Chondrocyte (in vitro differentiated cells): ENCODE measurements at regions not wholly inside any gene's neighbourhood (a gene's known extent, or its start where the extent isn't known, plus 50 kb on each side); places are given as distances from the start of the nearest gene placed in this dataset.

Experiments used
- DNase-seq: peaks from one replicate; pipeline ENCODE4 v3.0.0; 2021; ENCODE audit warnings: mixed read lengths, low spot score
- H3K27ac Mint-ChIP-seq: one replicate; pipeline ENCODE4 v1.8.0; 2021; ENCODE audit warnings: mild to moderate bottlenecking, moderate library complexity, mixed read lengths; ENCODE audit not compliant: unreplicated experiment
- H3K27me3 Mint-ChIP-seq: 2 replicates; pipeline ENCODE4 v1.8.0; 2021; ENCODE audit warnings: low read depth, mixed read lengths
- H3K36me3 Mint-ChIP-seq: 2 replicates; pipeline ENCODE4 v1.8.0; 2021; ENCODE audit warnings: low read depth, mixed read lengths
- H3K4me1 Mint-ChIP-seq: 2 replicates; pipeline ENCODE4 v1.8.0; 2021; ENCODE audit warnings: low read depth, mild to moderate bottlenecking, mixed read lengths
- H3K4me3 Mint-ChIP-seq: one replicate; pipeline ENCODE4 v1.8.0; 2021; ENCODE audit warnings: mild to moderate bottlenecking, moderate library complexity, mixed read lengths; ENCODE audit not compliant: unreplicated experiment
- H3K9me3 Mint-ChIP-seq: 2 replicates; pipeline ENCODE4 v1.8.0; 2021; ENCODE audit warnings: low read depth, mixed read lengths
- CTCF ChIP-seq: fragments of 200-600 bp; sonication (generic); IDR thresholded peaks from 2 replicates; pipeline ENCODE4 v1.5.0; 2021; ENCODE audit warnings: antibody characterized with exemption, mild to moderate bottlenecking, moderate library complexity

- Mint-ChIP-seq H3K4me1 (no peaks in the 10 kb centered on the region), H3K27ac (no peak overlapping the region), H3K9me3 (peaks cover 17% of the 10 kb centered on the region), H3K36me3 (no peaks in the 10 kb centered on the region), H3K4me3 (no peak overlapping the region), H3K27me3 (peaks cover 30% of the 10 kb centered on the region)
- no peak for TF ChIP-seq CTCF
- no peak for DNase-seq
Observed at GRCh38 chr22:49323751-49324415, 503.8 kb downstream of the BRD1 start.

GRCh38 chr22:49322861-49323622 lies 504.6 kb downstream of the BRD1 start:
- H3K27me3 Mint-ChIP-seq, result peaks cover 33% of the 10 kb centered on the region
- DNase-seq, result no peak
- H3K27ac Mint-ChIP-seq, result no peak overlapping the region
- H3K4me3 Mint-ChIP-seq, result no peak overlapping the region
- no peaks in the 10 kb centered on the region for H3K4me1 Mint-ChIP-seq
- H3K9me3 Mint-ChIP-seq, result peaks cover 12% of the 10 kb centered on the region
- TF ChIP-seq CTCF, result no peak
- no peaks in the 10 kb centered on the region for H3K36me3 Mint-ChIP-seq

GRCh38 chr22:49322231-49322630 lies 505.4 kb downstream of the BRD1 start:
- Mint-ChIP-seq H3K36me3 (no peaks in the 10 kb centered on the region), H3K4me3 (no peak overlapping the region), H3K9me3 (peaks cover 9% of the 10 kb centered on the region), H3K4me1 (no peaks in the 10 kb centered on the region), H3K27ac (no peak overlapping the region), H3K27me3 (peaks cover 36% of the 10 kb centered on the region)
- no peak for DNase-seq
- TF ChIP-seq CTCF, result no peak

GRCh38 chr22:49321477-49322055 lies 506.1 kb downstream of the BRD1 start:
- no peak for TF ChIP-seq CTCF
- Mint-ChIP-seq H3K9me3 (peaks cover 3% of the 10 kb centered on the region), H3K36me3 (no peaks in the 10 kb centered on the region), H3K27me3 (peaks cover 39% of the 10 kb centered on the region), H3K4me1 (no peaks in the 10 kb centered on the region), H3K4me3 (no peak overlapping the region), H3K27ac (no peak overlapping the region)
- DNase-seq, result no peak

- no peak overlapping the region for H3K27ac Mint-ChIP-seq
- H3K27me3 Mint-ChIP-seq, result peaks cover 44% of the 10 kb centered on the region
- DNase-seq, result no peak
Observed at GRCh38 chr22:49320714-49321476, 506.8 kb downstream of the BRD1 start.

More at GRCh38 chr22:49320714-49321476, 506.8 kb downstream of the BRD1 start:
- Mint-ChIP-seq H3K9me3 (no peaks in the 10 kb centered on the region), H3K4me3 (no peak overlapping the region), H3K4me1 (no peaks in the 10 kb centered on the region), H3K36me3 (no peaks in the 10 kb centered on the region)
- TF ChIP-seq CTCF, result no peak
